ENCODE measurements at regions not wholly inside any gene's neighbourhood (a gene's known extent, or its start where the extent isn't known, plus 50 kb on each side); places are given as distances from the start of the nearest gene placed in this dataset.

GRCh38 chr6:25051083-25051482 is 115.3 kb upstream of the RIPOR2 start:
- Histone ChIP-seq H3K27ac (ENCODE audit: extremely low read length, insufficient read depth, low read length) (no peak overlapping the region), H3K27me3 (ENCODE audit: control insufficient read depth in 1 of 2, insufficient read depth in 2 of 2, low read length in 2 of 2) (no peaks in the 10 kb centered on the region), H3K9me3 (ENCODE audit: low read length) (no peaks in the 10 kb centered on the region), H3K4me1 (ENCODE audit: insufficient read depth, low read length) (no peaks in the 10 kb centered on the region), H2AFZ (ENCODE audit: low read length) (no peak overlapping the region), H3K79me2 (ENCODE audit: insufficient read depth, low read length) (no peaks in the 10 kb centered on the region), H3K36me3 (replicated peaks in 1 of 2; ENCODE audit: control insufficient read depth in 1 of 2, insufficient read depth in 2 of 2, low read length in 2 of 2) (no peaks in the 10 kb centered on the region), H3K9ac (ENCODE audit: insufficient read depth, low read depth, low read length) (no peak overlapping the region), H4K20me1 (ENCODE audit: insufficient read depth, low read length) (no peaks in the 10 kb centered on the region), H3K4me2 (ENCODE audit: low read depth, low read length) (no peak overlapping the region), H3K4me3 (replicated peaks in 1 of 3; ENCODE audit: insufficient read depth in 1 of 3, low read depth in 2 of 3, low read length in 3 of 3) (no peak overlapping the region)
- intact Hi-C loops (cut with micrococcal nuclease; ENCODE audit: unreplicated experiment) (no loop called here), in situ Hi-C loops (cut with HindIII; ENCODE audit: extremely low pct_ligation_motif_present, low pct_unique_long_range_greater_than_20kb) (loop anchor here (25.0 kb wide), 1 partner anchor 464 kb away; no protein-coding TSS in a partner anchor)
- ATAC-seq (no peak), FAIRE-seq (no peak), DNase-seq (ENCODE audit: low spot score) (no peak)
- 1% methylated on average over 2 of the region's 2 CpGs for WGBS (ENCODE audit: low lambda C conversion rate)
- ChIA-PET CTCF (ENCODE audit: low intra/inter-chr PET ratio, low total read pairs) (no interaction called here), POLR2A (no interaction called here)
- no TSS peak for BruUV-seq (replicated peaks)
- TF ChIP-seq, protein P1, sequence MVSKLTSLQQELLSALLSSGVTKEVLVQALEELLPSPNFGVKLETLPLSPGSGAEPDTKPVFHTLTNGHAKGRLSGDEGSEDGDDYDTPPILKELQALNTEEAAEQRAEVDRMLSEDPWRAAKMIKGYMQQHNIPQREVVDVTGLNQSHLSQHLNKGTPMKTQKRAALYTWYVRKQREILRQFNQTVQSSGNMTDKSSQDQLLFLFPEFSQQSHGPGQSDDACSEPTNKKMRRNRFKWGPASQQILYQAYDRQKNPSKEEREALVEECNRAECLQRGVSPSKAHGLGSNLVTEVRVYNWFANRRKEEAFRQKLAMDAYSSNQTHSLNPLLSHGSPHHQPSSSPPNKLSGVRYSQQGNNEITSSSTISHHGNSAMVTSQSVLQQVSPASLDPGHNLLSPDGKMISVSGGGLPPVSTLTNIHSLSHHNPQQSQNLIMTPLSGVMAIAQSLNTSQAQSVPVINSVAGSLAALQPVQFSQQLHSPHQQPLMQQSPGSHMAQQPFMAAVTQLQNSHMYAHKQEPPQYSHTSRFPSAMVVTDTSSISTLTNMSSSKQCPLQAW (CRISPR knock-in tag; IDR thresholded peaks at IDR 0.05) = no peak
- no peak for TF ChIP-seq ARNTL (CRISPR knock-in tag; IDR thresholded peaks at IDR 0.05)
- no peak for TF ChIP-seq HNRNPL (IDR thresholded peaks at IDR 0.05; ENCODE audit: low read depth, low read length)
- TF ChIP-seq MYC (CRISPR knock-in tag; IDR thresholded peaks at IDR 0.05; ENCODE audit: borderline replicate concordance) = no peak
- no peak for TF ChIP-seq ZNF629 (CRISPR knock-in tag; conservative IDR thresholded peaks at IDR 0.05)
- TF ChIP-seq ZNF883 (CRISPR knock-in tag; IDR thresholded peaks at IDR 0.05; ENCODE audit: not compliant biosample characterization) = no peak
- no peak for TF ChIP-seq FOXA1 (IDR thresholded peaks at IDR 0.05)
- no peak for TF ChIP-seq FOXA1 (CRISPR knock-in tag; IDR thresholded peaks at IDR 0.05)
- no peak for TF ChIP-seq KLF15 (CRISPR knock-in tag; IDR thresholded peaks at IDR 0.05; ENCODE audit: borderline replicate concordance)
- TF ChIP-seq, protein P2, sequence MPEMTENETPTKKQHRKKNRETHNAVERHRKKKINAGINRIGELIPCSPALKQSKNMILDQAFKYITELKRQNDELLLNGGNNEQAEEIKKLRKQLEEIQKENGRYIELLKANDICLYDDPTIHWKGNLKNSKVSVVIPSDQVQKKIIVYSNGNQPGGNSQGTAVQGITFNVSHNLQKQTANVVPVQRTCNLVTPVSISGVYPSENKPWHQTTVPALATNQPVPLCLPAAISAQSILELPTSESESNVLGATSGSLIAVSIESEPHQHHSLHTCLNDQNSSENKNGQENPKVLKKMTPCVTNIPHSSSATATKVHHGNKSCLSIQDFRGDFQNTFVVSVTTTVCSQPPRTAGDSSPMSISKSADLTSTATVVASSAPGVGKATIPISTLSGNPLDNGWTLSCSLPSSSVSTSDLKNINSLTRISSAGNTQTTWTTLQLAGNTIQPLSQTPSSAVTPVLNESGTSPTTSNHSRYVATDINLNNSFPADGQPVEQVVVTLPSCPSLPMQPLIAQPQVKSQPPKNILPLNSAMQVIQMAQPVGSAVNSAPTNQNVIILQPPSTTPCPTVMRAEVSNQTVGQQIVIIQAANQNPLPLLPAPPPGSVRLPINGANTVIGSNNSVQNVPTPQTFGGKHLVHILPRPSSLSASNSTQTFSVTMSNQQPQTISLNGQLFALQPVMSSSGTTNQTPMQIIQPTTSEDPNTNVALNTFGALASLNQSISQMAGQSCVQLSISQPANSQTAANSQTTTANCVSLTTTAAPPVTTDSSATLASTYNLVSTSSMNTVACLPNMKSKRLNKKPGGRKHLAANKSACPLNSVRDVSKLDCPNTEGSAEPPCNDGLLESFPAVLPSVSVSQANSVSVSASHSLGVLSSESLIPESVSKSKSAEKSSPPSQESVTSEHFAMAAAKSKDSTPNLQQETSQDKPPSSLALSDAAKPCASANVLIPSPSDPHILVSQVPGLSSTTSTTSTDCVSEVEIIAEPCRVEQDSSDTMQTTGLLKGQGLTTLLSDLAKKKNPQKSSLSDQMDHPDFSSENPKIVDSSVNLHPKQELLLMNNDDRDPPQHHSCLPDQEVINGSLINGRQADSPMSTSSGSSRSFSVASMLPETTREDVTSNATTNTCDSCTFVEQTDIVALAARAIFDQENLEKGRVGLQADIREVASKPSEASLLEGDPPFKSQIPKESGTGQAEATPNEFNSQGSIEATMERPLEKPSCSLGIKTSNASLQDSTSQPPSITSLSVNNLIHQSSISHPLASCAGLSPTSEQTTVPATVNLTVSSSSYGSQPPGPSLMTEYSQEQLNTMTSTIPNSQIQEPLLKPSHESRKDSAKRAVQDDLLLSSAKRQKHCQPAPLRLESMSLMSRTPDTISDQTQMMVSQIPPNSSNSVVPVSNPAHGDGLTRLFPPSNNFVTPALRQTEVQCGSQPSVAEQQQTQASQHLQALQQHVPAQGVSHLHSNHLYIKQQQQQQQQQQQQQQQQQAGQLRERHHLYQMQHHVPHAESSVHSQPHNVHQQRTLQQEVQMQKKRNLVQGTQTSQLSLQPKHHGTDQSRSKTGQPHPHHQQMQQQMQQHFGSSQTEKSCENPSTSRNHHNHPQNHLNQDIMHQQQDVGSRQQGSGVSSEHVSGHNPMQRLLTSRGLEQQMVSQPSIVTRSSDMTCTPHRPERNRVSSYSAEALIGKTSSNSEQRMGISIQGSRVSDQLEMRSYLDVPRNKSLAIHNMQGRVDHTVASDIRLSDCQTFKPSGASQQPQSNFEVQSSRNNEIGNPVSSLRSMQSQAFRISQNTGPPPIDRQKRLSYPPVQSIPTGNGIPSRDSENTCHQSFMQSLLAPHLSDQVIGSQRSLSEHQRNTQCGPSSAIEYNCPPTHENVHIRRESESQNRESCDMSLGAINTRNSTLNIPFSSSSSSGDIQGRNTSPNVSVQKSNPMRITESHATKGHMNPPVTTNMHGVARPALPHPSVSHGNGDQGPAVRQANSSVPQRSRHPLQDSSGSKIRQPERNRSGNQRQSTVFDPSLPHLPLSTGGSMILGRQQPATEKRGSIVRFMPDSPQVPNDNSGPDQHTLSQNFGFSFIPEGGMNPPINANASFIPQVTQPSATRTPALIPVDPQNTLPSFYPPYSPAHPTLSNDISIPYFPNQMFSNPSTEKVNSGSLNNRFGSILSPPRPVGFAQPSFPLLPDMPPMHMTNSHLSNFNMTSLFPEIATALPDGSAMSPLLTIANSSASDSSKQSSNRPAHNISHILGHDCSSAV (CRISPR knock-in tag; IDR thresholded peaks at IDR 0.05; ENCODE audit: borderline replicate concordance) = no peak
- TF ChIP-seq SIN3A (IDR thresholded peaks at IDR 0.05; ENCODE audit: borderline replicate concordance, low read depth, low read length) = no peak
- TF ChIP-seq GATAD2A (CRISPR knock-in tag; IDR thresholded peaks at IDR 0.05) = no peak
- no peak for TF ChIP-seq KLF12 (CRISPR knock-in tag; IDR thresholded peaks at IDR 0.05; ENCODE audit: borderline replicate concordance)
- no peak for TF ChIP-seq ZNF772 (CRISPR knock-in tag; IDR thresholded peaks at IDR 0.05)
- no peak for TF ChIP-seq ZSCAN22 (CRISPR knock-in tag; IDR thresholded peaks at IDR 0.05)
- TF ChIP-seq ZNF691 (CRISPR knock-in tag; IDR thresholded peaks at IDR 0.05; ENCODE audit: borderline replicate concordance, low read depth) = no peak
- no peak for TF ChIP-seq ISX (CRISPR knock-in tag; conservative IDR thresholded peaks at IDR 0.05)
